ENCODE measurements at regions not wholly inside any gene's neighbourhood (a gene's known extent, or its start where the extent isn't known, plus 50 kb on each side); places are given as distances from the start of the nearest gene placed in this dataset.

DNA sequence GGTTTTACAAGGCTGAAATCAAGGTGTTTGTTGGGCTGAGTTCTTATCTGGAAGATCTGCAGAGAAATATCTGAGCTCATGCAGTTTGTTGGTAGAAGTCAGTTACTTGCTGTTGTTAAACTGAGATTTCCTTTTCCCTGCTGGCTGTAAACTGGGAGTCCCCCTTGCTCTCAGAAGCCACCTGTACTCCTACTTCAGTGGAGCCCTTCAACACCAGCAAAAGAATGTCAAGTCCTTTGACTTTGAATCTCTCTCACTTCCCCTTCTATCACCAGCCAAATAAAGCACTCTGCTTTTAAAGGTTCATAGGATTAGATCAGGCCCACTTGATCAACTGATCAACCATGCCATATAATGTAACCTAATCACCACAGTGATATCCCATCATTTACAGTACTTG, 252.2 kb upstream of the CDH7 start:
- no peak overlapping the region for H3K27ac ChIP-seq
- TF ChIP-seq POLR2A (IDR thresholded peaks at IDR 0.05) (no peak), CTCF (IDR thresholded peaks at IDR 0.05) (no peak)
- DNase-seq (no peak), ATAC-seq (no peak)
- no peaks in the 10 kb centered on the region for H3K4me1 ChIP-seq
- no peaks in the 10 kb centered on the region for H3K9me3 ChIP-seq
- H3K27me3 ChIP-seq, result no peaks in the 10 kb centered on the region
- H3K36me3 ChIP-seq (replicated peaks in 1 of 2; ENCODE audit: insufficient read depth in 1 of 2, low read depth in 2 of 2), result no peaks in the 10 kb centered on the region
- H3K4me3 ChIP-seq, result no peak overlapping the region
- intact Hi-C loops (cut with DNase I), result no loop called here

DNA sequence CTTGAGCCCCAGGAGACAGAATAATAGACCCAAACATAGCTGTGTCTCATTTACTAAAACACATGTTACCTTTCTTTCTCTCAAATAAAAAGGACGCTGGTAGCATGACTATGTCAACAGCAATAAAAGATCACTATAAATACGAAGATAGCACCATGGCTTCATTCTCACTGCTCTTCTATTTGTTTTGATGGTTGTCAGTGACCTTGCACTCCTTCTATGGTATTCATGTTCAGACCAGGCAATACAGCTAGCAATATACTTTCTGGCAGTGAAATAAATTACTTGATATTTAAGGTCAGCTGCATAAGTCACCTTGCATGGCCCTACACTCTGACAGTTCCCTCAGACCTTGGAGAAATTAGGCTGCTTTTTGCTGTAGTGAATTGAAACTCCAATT, 263.2 kb upstream of the CDH7 start:
- 20 to 39% methylated on average over 2 of the region's 2 CpGs for WGBS, 2 donors
- no peak for DNase-seq
- no peak for TF ChIP-seq POLR2A (IDR thresholded peaks at IDR 0.05)
- TF ChIP-seq CTCF (IDR thresholded peaks at IDR 0.05), result no peak
- Histone ChIP-seq H3K36me3 (replicated peaks in 1 of 2; ENCODE audit: insufficient read depth in 1 of 2, low read depth in 2 of 2) (no peaks in the 10 kb centered on the region), H3K4me3 (no peak overlapping the region), H3K27ac (no peak overlapping the region), H3K27me3 (no peaks in the 10 kb centered on the region), H3K9me3 (no peaks in the 10 kb centered on the region), H3K4me1 (no peaks in the 10 kb centered on the region)
- intact Hi-C loops (cut with DNase I), result no loop called here
- no peak for ATAC-seq

DNA sequence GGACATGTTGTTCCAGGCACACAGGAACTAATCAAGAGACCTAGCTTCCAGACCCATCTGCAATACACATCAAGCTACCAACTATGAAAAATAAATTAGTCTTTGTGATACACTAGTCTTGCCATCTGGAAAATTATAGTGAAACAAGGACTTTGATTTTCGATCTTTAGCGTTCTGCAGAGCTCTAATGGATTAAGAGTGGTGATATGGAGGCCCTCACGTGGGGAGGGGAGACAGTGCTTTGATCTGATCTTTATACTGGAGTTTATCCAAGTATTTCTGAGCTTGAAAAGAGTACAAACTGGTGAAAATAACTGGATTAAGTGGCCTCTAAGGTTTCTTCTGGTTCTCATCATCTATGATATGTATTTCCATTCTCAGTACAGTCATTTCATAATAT, 273.4 kb upstream of the CDH7 start:
- no peaks in the 10 kb centered on the region for H3K27me3 ChIP-seq
- WGBS, 2 donors, result 48 to 57% methylated on average over 3 of the region's 3 CpGs
- DNase-seq (no peak), ATAC-seq (no peak)
- no peak overlapping the region for H3K4me3 ChIP-seq
- no peaks in the 10 kb centered on the region for H3K36me3 ChIP-seq (replicated peaks in 1 of 2; ENCODE audit: insufficient read depth in 1 of 2, low read depth in 2 of 2)
- no peaks in the 10 kb centered on the region for H3K9me3 ChIP-seq
- no peaks in the 10 kb centered on the region for H3K4me1 ChIP-seq
- intact Hi-C loops (cut with DNase I), result no loop called here
- TF ChIP-seq POLR2A (IDR thresholded peaks at IDR 0.05) (no peak), CTCF (IDR thresholded peaks at IDR 0.05) (no peak)
- H3K27ac ChIP-seq, result no peak overlapping the region

DNA sequence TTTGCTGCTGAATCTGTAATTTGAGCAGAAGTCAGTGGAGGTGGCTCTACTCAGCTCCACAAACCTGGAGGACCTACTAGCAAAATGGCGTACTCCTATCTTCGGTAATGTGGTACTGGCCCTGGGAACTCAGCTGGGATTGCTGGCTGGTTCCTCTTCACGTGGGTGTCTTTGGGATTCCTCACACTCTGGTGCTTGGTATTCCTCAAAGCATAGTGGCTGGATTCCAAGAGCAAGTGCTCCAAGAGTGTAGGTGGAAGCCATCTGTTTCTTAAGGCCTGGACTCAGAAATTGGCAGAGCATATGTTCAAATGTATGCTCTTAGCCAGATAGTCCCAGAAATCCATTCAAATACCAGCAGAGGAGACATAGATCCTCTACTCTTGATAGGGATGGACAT, 281.9 kb upstream of the CDH7 start:
- no peak for DNase-seq
- Histone ChIP-seq H3K27me3 (no peaks in the 10 kb centered on the region), H3K27ac (no peak overlapping the region), H3K4me1 (no peaks in the 10 kb centered on the region), H3K4me3 (no peak overlapping the region), H3K9me3 (no peaks in the 10 kb centered on the region), H3K36me3 (replicated peaks in 1 of 2; ENCODE audit: insufficient read depth in 1 of 2, low read depth in 2 of 2) (no peaks in the 10 kb centered on the region)
- ATAC-seq, result no peak
- intact Hi-C loops (cut with DNase I), result no loop called here
- WGBS, 2 donors, result 47 to 55% methylated on average over 3 of the region's 3 CpGs
- TF ChIP-seq CTCF (IDR thresholded peaks at IDR 0.05) (no peak), POLR2A (IDR thresholded peaks at IDR 0.05) (no peak)

GRCh38 chr18:65464361-65464760, 286.5 kb upstream of the CDH7 start:
- no peak for ATAC-seq
- DNase-seq, result no peak
- Histone ChIP-seq H3K4me1 (no peaks in the 10 kb centered on the region), H3K27me3 (no peaks in the 10 kb centered on the region), H3K4me3 (no peak overlapping the region), H3K36me3 (replicated peaks in 1 of 2; ENCODE audit: insufficient read depth in 1 of 2, low read depth in 2 of 2) (no peaks in the 10 kb centered on the region), H3K27ac (no peak overlapping the region), H3K9me3 (no peaks in the 10 kb centered on the region)
- intact Hi-C loops (cut with DNase I), result no loop called here
- TF ChIP-seq CTCF (IDR thresholded peaks at IDR 0.05) (no peak), POLR2A (IDR thresholded peaks at IDR 0.05) (no peak)
- WGBS, 2 donors, result 32 to 37% methylated on average over 1 of the region's 1 CpG

Data from body of pancreas (tissue), 4 donors.